MM.1S (cell line): ENCODE measurements at regions not wholly inside any gene's neighbourhood (a gene's known extent, or its start where the extent isn't known, plus 50 kb on each side); places are given as distances from the start of the nearest gene placed in this dataset.

Source experiments
- DNase-seq: peaks from one replicate; pipeline ENCODE4 v3.0.0-alpha.2; 2015
- H2AFZ ChIP-seq: fragments of 300-600 bp; sonication (generic); 2 replicates; pipeline ENCODE4 v1.6.0; 2016; ENCODE audit warnings: antibody characterized with exemption, low read length
- H3F3A ChIP-seq: fragments of 300-600 bp; sonication (generic); 2 replicates; pipeline ENCODE4 v1.6.1; 2016; ENCODE audit warnings: mild to moderate bottlenecking, antibody characterized with exemption, low read length, moderate library complexity, mixed read lengths; ENCODE audit not compliant: insufficient read depth
- H3K27ac ChIP-seq: fragments of 300-600 bp; sonication (generic); 2 replicates; pipeline ENCODE4 v1.5.1; 2016; ENCODE audit warnings: mild to moderate bottlenecking, low read length
- H3K27me3 ChIP-seq: fragments of 300-600 bp; sonication (generic); replicated peaks from 2 replicates; pipeline ENCODE4 v1.6.0; 2016; ENCODE audit warnings: low read length; ENCODE audit not compliant: insufficient read depth
- H3K36me3 ChIP-seq: fragments of 300-600 bp; sonication (generic); replicated peaks from 2 replicates; pipeline ENCODE4 v1.6.1; 2016; ENCODE audit warnings: mild to moderate bottlenecking, low read length, mixed read lengths; ENCODE audit not compliant: insufficient read depth
- H3K4me1 ChIP-seq: fragments of 300-600 bp; sonication (generic); 2 replicates; pipeline ENCODE4 v1.6.1; 2016; ENCODE audit warnings: low read length, mixed read lengths
- H3K4me2 ChIP-seq: fragments of 300-600 bp; sonication (generic); 2 replicates; pipeline ENCODE4 v1.6.0; 2016; ENCODE audit warnings: low read depth, low read length
- H3K4me3 ChIP-seq: fragments of 300-600 bp; sonication (generic); 2 replicates; pipeline ENCODE4 v1.5.1; 2016; ENCODE audit warnings: low read length, mixed read lengths
- H3K79me2 ChIP-seq: fragments of 300-600 bp; sonication (generic); 2 replicates; pipeline ENCODE4 v1.6.1; 2016; ENCODE audit warnings: mixed run types, low read length, mixed read lengths
- H3K9ac ChIP-seq: fragments of 300-600 bp; sonication (generic); 2 replicates; pipeline ENCODE4 v1.6.1; 2016; ENCODE audit warnings: low read length, mixed read lengths
- H3K9me2 ChIP-seq: fragments of 300-600 bp; sonication (generic); replicated peaks from 2 replicates; pipeline ENCODE4 v1.6.1; 2016; ENCODE audit warnings: mild to moderate bottlenecking, low read length, mixed read lengths; ENCODE audit not compliant: insufficient read depth
- H3K9me3 ChIP-seq: fragments of 300-600 bp; sonication (generic); replicated peaks from 2 replicates; pipeline ENCODE4 v1.6.1; 2016; ENCODE audit warnings: mild to moderate bottlenecking, low read length, mixed read lengths; ENCODE audit not compliant: insufficient read depth
- H4K20me1 ChIP-seq: fragments of 300-600 bp; sonication (generic); 2 replicates; pipeline ENCODE4 v1.6.1; 2016; ENCODE audit warnings: mild to moderate bottlenecking, low read length, moderate library complexity, mixed read lengths; ENCODE audit not compliant: insufficient read depth
- CTCF ChIP-seq: fragments of 300-600 bp; sonication (generic); IDR thresholded peaks from 2 replicates; pipeline ENCODE4 v1.5.1; 2016; ENCODE audit warnings: antibody characterized with exemption, low read length, mixed read lengths
- EZH2 ChIP-seq: fragments of 300-600 bp; sonication (generic); optimal IDR thresholded peaks from 2 replicates; pipeline ENCODE3; 2017; ENCODE audit warnings: low read depth, mild to moderate bottlenecking, antibody characterized with exemption, low read length, mixed read lengths
- EZH2phosphoT487 ChIP-seq: fragments of 300-600 bp; sonication (generic); IDR thresholded peaks from 2 replicates; pipeline ENCODE4 v1.6.1; 2018; ENCODE audit warnings: antibody characterized with exemption, low read length

GRCh38 chr6:9540534-9541126 lies 874.2 kb downstream of the TFAP2A start:
- Histone ChIP-seq H3K27ac (no peak overlapping the region), H3K27me3 (no peaks in the 10 kb centered on the region), H3K4me2 (no peak overlapping the region), H3K79me2 (no peaks in the 10 kb centered on the region), H3K9me3 (no peaks in the 10 kb centered on the region), H3K9ac (no peak overlapping the region), H3K9me2 (no peaks in the 10 kb centered on the region), H4K20me1 (no peaks in the 10 kb centered on the region), H3K4me3 (no peak overlapping the region), H3K4me1 (no peaks in the 10 kb centered on the region), H3F3A (no peaks in the 10 kb centered on the region), H2AFZ (no peak overlapping the region), H3K36me3 (no peaks in the 10 kb centered on the region)
- TF ChIP-seq EZH2 (no peak), CTCF (peak; percentile 69), EZH2phosphoT487 (no peak)
- DNase-seq = peak; percentile 61

GRCh38 chr6:9540126-9540525 lies 874.7 kb downstream of the TFAP2A start:
- Histone ChIP-seq H3F3A (no peaks in the 10 kb centered on the region), H2AFZ (no peak overlapping the region), H3K9me2 (no peaks in the 10 kb centered on the region), H3K4me1 (no peaks in the 10 kb centered on the region), H3K9ac (no peak overlapping the region), H3K9me3 (no peaks in the 10 kb centered on the region), H3K79me2 (no peaks in the 10 kb centered on the region), H3K27ac (no peak overlapping the region), H3K4me2 (no peak overlapping the region), H3K4me3 (no peak overlapping the region), H3K27me3 (no peaks in the 10 kb centered on the region), H3K36me3 (no peaks in the 10 kb centered on the region), H4K20me1 (no peaks in the 10 kb centered on the region)
- no peak for TF ChIP-seq EZH2
- TF ChIP-seq EZH2phosphoT487 = no peak
- no peak for TF ChIP-seq CTCF
- DNase-seq = no peak

GRCh38 chr6:9539231-9539755 lies 875.6 kb downstream of the TFAP2A start:
- H3K4me1 ChIP-seq = no peaks in the 10 kb centered on the region
- DNase-seq = no peak
- no peaks in the 10 kb centered on the region for H4K20me1 ChIP-seq
- no peak overlapping the region for H3K9ac ChIP-seq
- TF ChIP-seq EZH2phosphoT487 = no peak
- no peak for TF ChIP-seq CTCF
- no peak for TF ChIP-seq EZH2
- H3K4me3 ChIP-seq = no peak overlapping the region
- no peaks in the 10 kb centered on the region for H3K36me3 ChIP-seq
- no peaks in the 10 kb centered on the region for H3F3A ChIP-seq
- H3K9me3 ChIP-seq = no peaks in the 10 kb centered on the region
- H3K4me2 ChIP-seq = no peak overlapping the region
- no peaks in the 10 kb centered on the region for H3K9me2 ChIP-seq
- no peak overlapping the region for H3K27ac ChIP-seq
- H2AFZ ChIP-seq = no peak overlapping the region
- H3K27me3 ChIP-seq = no peaks in the 10 kb centered on the region
- H3K79me2 ChIP-seq = no peaks in the 10 kb centered on the region
